ENCODE measurements at regions not wholly inside any gene's neighbourhood (a gene's known extent, or its start where the extent isn't known, plus 50 kb on each side); places are given as distances from the start of the nearest gene placed in this dataset.
A peak's percentile ranks its signal among the peaks of the same experiment; 100 is the strongest.

GRCh38 chr10:120981601-120982391 is 130.6 kb downstream of the WDR11 start:
- H3K4me3 ChIP-seq (ENCODE audit: low read depth in 1 of 2, low read length in 1 of 2) = no peak overlapping the region
- H3K27ac ChIP-seq = no peak overlapping the region
- peaks cover 4 to 20% of the 10 kb centered on the region in 2 experiments for H3K4me1 ChIP-seq (ENCODE audit: control insufficient read depth in 1 of 2, insufficient read depth in 1 of 2, low read depth in 1 of 2, low read length in 1 of 2)
- no peaks in the 10 kb centered on the region for H3K9me3 ChIP-seq
- peaks cover 63% of the 10 kb centered on the region for H3K27me3 ChIP-seq
- H3K36me3 ChIP-seq = no peaks in the 10 kb centered on the region
- no peak for TF ChIP-seq CTCF (IDR thresholded peaks at IDR 0.05)

DNA sequence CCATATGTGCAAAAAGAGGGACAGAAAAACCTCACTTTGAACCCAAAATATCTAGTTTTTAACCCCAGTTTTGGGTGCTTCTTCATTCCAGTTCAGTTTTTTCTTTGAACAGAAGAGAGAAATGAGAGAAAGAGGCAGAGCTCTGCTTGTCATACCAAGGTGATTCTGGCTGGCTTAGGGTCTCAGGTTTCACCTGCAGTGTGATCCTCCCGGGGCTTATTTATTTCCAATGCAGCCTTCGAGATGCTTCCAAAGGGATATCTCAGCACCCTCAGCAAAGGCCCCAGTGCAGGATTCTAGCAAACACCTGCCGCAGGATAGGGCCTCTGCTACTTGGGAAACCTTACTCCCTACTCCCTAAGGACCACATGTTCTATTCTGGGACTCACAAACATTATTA is 131.3 kb downstream of the WDR11 start:
- TF ChIP-seq CTCF (IDR thresholded peaks at IDR 0.05) = no peak
- no peak overlapping the region for H3K27ac ChIP-seq

GRCh38 chr10:120983721-120984120 is 132.6 kb downstream of the WDR11 start:
- Histone ChIP-seq H3K27me3 (peaks cover 43% of the 10 kb centered on the region), H3K36me3 (no peaks in the 10 kb centered on the region), H3K27ac (no peak overlapping the region), H3K9me3 (no peaks in the 10 kb centered on the region), H3K4me1 (ENCODE audit: control insufficient read depth in 1 of 2, insufficient read depth in 1 of 2, low read depth in 1 of 2, low read length in 1 of 2) (peaks cover 10 to 37% of the 10 kb centered on the region in 2 experiments), H3K4me3 (ENCODE audit: low read depth in 1 of 2, low read length in 1 of 2) (no peak overlapping the region)
- no peak for TF ChIP-seq CTCF (IDR thresholded peaks at IDR 0.05)

More for the DNA sequence above, 131.3 kb downstream of the WDR11 start:
- Histone ChIP-seq H3K9me3 (no peaks in the 10 kb centered on the region), H3K4me3 (ENCODE audit: low read depth in 1 of 2, low read length in 1 of 2) (no peak overlapping the region), H3K4me1 (ENCODE audit: control insufficient read depth in 1 of 2, insufficient read depth in 1 of 2, low read depth in 1 of 2, low read length in 1 of 2) (peaks cover 10 to 27% of the 10 kb centered on the region in 2 experiments), H3K27me3 (peaks cover 55% of the 10 kb centered on the region), H3K36me3 (no peaks in the 10 kb centered on the region)

DNA sequence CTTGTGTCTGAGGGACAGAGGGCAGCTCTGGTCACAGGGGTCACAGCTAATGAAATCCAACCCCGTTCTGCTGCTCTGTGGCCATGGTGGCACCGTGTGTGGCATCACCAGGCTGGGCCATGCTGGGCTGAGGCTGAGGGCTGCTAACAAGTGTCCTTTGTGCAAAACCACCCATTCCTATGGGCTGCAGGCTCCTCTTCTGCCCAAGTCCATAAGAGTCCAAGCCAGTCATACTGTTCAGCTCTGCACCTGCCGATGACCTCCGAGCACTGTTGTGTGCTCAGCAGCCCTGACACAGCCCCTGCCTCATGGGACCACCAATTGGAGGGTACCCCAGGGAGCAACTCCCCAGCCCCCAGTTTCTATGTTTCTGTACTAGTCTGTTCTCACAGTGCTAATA is 133.1 kb downstream of the WDR11 start:
- H3K27me3 ChIP-seq = peaks cover 38% of the 10 kb centered on the region
- no peak overlapping the region for H3K27ac ChIP-seq
- peaks cover 8 to 34% of the 10 kb centered on the region in 2 experiments for H3K4me1 ChIP-seq (ENCODE audit: control insufficient read depth in 1 of 2, insufficient read depth in 1 of 2, low read depth in 1 of 2, low read length in 1 of 2)
- no peak for TF ChIP-seq CTCF (IDR thresholded peaks at IDR 0.05)
- H3K9me3 ChIP-seq = no peaks in the 10 kb centered on the region
- no peak overlapping the region for H3K4me3 ChIP-seq (ENCODE audit: low read depth in 1 of 2, low read length in 1 of 2)
- H3K36me3 ChIP-seq = no peaks in the 10 kb centered on the region

DNA sequence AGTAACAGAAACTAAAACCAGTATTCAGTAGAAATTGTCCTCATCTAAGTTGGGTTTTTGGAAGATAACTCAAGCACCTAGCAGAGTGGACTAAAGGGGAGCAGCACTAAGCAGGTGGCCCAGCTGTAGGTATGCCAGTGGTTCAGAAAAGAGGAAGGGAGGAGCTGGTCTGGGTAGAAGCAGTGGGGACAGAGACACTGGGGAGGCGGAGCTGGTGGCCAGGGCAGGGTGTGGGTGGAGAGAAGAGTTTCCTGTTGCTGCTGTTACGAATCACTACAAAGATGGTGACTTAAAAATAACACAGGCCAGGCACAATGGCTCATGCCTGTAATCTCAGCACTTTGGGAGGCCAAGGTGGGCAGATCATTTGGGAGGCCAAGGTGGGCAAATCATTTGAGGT is 136.2 kb downstream of the WDR11 start:
- Histone ChIP-seq H3K4me1 (ENCODE audit: control insufficient read depth in 1 of 2, insufficient read depth in 1 of 2, low read depth in 1 of 2, low read length in 1 of 2) (peaks cover 6 to 22% of the 10 kb centered on the region in 2 experiments), H3K27me3 (peaks cover 7% of the 10 kb centered on the region), H3K27ac (peak overlapping the region; percentile 84), H3K9me3 (no peaks in the 10 kb centered on the region), H3K36me3 (no peaks in the 10 kb centered on the region), H3K4me3 (ENCODE audit: low read depth in 1 of 2, low read length in 1 of 2) (peak overlapping the region in 1 of 2 experiments; percentile 21)
- TF ChIP-seq CTCF (IDR thresholded peaks at IDR 0.05) = no peak

All from neutrophil (primary cell).